DND-41 (cell line): ENCODE measurements at regions not wholly inside any gene's neighbourhood (a gene's known extent, or its start where the extent isn't known, plus 50 kb on each side); places are given as distances from the start of the nearest gene placed in this dataset.

ENCODE experiments used
- EZH2 ChIP-seq: IDR thresholded peaks from 3 replicates; pipeline ENCODE4 v1.6.1; 2012; ENCODE audit warnings: borderline replicate concordance, low read depth, mild to moderate bottlenecking, moderate library complexity, low read length, inconsistent platforms; ENCODE audit not compliant: severe bottlenecking
- TF ChIP-seq, protein P1 (sequence below): IDR thresholded peaks from 2 replicates; pipeline ENCODE4 v1.5.1; 2012; ENCODE audit warnings: borderline replicate concordance, low read length, moderate library complexity, mild to moderate bottlenecking; ENCODE audit not compliant: poor library complexity, severe bottlenecking; ENCODE audit errors: extremely low read depth

GRCh38 chr6:119547024-119547423 lies 197.5 kb upstream of the MAN1A1 start:
- no peak for TF ChIP-seq EZH2
- TF ChIP-seq, protein P1, sequence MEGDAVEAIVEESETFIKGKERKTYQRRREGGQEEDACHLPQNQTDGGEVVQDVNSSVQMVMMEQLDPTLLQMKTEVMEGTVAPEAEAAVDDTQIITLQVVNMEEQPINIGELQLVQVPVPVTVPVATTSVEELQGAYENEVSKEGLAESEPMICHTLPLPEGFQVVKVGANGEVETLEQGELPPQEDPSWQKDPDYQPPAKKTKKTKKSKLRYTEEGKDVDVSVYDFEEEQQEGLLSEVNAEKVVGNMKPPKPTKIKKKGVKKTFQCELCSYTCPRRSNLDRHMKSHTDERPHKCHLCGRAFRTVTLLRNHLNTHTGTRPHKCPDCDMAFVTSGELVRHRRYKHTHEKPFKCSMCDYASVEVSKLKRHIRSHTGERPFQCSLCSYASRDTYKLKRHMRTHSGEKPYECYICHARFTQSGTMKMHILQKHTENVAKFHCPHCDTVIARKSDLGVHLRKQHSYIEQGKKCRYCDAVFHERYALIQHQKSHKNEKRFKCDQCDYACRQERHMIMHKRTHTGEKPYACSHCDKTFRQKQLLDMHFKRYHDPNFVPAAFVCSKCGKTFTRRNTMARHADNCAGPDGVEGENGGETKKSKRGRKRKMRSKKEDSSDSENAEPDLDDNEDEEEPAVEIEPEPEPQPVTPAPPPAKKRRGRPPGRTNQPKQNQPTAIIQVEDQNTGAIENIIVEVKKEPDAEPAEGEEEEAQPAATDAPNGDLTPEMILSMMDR: no peak
